HG03469 (cell line): ENCODE measurements at regions not wholly inside any gene's neighbourhood (a gene's known extent, or its start where the extent isn't known, plus 50 kb on each side); places are given as distances from the start of the nearest gene placed in this dataset.
"Not testable (repeated sequence)": the region's sequence is repeated elsewhere in the genome, so short reads cannot be mapped to it uniquely, and the experiment has no call there.

ENCODE experiments used
- ATAC-seq: cut with Tn5 transposase; IDR thresholded peaks from one replicate; pipeline ENCODE4 v1.9.1; 2021; ENCODE audit warnings: mild to moderate bottlenecking, moderate library complexity, moderate number of reproducible peaks; ENCODE audit not compliant: unreplicated experiment

DNA sequence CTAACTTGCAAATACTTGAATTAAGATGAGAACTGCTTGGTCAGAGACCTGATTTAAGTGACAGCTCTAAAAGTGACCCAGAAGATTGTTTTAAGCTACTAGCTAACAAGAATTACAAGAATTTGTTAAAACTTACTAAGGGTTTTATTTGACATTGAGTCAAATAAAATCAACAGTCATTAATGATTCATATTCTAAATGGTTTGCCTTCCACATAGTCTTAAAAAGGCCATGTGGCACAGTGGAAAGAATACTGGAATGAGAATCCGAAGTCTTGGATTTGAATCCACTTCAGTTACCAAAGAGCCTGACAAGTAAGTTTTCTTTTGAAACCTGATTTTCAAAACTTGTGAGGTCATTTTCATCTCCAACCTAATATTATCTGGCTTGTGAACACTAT lies 489.3 kb downstream of the ADCYAP1 start:
- no peak for ATAC-seq

DNA sequence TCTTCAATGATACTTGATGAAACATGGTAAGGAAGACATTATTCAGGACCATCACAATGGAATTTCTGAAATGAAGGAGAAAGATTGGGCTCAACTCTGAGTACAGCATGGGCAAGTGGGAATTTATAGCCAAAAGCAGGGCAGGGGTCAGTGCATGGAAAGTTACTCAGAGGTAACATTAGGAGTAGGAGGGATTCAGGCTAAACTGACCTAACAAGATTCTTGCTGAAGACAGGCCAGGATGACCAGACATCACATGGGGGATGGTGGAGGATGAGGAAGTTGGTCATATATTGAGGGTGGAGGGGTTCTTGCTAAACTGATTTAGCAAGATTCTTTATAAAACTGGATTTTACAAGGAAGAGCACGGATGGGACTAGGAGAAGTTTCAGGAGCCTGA lies 489.8 kb downstream of the ADCYAP1 start:
- ATAC-seq, result no peak

DNA sequence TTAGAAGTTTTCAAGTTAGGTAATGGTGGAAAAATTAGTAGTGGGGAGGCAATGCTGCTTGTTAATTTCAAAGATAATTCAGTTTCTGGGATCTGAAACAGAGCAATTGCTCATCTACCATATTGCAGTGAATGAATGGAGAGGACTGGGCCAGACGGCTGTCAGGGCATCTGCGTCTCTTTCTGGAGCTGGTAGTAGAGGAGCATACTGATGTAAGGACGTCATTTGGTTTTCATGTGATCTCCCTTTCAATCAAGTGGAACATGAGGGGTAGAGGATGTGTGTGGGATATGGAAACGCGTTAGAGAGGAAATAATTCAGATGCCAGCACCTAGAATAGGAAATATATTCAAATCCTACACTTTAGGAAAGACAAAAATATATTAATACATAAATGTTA lies 490.3 kb downstream of the ADCYAP1 start:
- ATAC-seq, result no peak

DNA sequence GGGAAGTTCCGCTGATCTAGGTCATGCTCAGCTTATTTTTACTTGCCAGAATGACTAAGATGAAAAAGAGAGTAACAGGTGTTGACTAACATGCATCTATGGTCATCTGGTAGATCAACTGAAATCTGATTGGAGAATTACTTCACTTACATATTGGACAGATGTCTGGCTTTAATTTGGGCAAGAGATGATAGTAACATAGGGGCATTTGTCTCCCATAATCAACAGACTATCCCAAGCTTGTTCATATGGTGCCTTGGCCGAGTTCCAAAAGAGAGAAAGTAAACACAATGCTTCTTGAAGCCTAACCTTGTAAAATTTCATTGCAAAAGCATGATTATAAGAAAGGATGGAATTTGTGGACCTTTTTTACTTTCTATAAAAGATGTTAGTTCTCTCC lies 503.7 kb downstream of the ADCYAP1 start:
- no peak for ATAC-seq

DNA sequence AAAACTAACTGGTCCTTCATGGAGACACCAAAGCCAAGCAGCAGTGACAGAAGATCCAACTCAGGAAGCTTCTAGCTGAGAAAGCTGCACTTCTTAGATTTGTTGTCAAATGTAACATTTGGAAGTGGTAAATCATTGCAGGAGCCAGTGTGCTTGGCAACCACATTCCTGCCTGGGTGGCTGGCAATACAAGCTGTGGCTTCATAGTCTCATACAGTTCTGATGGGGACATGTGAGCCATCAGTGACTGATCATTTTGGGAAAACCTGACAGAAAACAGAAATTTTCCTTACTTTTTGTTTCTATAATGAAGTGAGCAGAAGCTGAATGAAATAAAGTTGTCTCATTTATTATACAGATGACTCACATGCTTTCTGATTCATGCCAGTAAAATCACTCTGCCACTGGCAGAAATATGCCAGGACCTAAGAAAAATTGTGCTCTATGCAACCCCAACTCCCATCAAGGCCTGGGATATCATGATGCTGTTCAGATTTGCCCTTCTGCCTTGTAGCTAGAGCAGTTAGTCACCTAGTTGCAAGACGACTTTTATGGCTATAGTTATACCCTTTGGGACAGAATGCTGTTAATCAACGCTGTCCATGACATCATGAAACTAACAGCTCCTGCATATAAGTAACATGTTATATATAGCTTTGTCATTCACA lies 508.1 kb downstream of the ADCYAP1 start:
- ATAC-seq, result no peak

DNA sequence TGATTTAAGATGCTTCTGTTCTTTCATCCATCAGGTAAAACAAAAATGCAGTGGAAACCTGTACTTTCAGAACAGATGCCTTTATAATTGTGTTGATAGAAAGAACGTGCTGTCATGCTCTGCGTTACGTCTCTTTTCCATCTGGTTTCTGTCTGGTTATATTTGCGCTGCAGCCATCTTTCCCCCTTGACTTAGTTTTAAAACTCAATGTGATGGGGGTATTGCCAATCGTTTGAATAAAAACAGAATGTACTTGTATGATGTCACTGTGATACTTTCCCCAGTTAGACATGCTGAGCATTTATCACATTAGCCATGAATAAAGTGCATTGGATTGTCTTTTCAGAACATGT lies 508.6 kb downstream of the ADCYAP1 start:
- ATAC-seq, result no peak

DNA sequence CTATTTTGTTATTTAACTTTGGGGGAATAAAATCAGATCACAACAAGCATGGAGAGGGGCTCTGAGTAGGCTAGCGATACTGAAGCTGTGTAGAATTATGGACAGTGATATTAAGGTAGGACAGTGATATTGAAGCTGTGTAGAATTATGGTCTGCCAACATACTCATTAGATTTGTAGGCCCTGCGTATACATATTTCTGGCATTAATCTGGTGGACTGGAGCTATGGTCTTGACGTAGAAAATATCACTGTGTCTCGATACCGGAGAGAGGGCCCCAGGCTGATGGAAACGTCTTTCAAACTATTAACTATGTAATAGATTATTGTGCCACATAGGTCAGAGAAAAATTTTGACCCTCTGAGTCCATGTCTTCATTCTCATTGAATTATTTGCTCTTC lies 511.4 kb downstream of the ADCYAP1 start:
- ATAC-seq, result no peak

DNA sequence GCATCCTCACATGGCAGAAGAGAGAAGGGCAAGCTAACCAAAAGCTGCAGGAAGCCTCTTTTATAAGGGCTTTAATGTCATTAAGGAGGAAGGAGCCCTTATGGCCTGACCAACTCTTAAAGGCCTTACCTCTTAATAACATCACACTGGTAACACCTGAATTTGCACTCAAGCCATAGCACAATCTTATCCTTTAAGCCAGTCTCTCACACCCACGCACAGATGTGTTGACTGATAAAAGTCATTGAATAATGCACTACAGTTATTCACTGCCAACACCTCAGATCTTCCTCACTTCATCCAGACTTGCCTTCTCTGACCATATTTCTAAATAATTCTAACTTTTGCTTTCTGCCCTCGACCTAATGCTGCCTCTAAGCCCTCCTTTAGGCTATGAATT lies 516.8 kb downstream of the ADCYAP1 start:
- no peak for ATAC-seq

DNA sequence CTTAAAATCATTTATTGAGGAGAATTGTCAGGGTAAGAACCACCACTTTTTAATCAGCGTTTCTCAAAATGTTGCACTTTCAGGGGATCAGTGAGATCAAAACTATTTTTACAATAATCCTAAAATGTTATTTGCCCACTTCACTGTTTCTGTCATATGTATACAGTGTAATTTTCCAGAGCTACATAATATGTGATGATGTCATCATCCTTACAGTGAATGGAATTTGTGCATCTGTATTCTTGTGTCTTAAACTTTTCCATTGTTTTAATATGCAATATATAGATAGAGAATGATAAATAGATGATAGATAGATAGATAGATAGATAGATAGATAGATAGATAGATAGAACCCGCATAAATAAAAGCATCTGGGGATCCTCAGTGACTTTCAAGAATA lies 518.0 kb downstream of the ADCYAP1 start:
- ATAC-seq, result no peak

DNA sequence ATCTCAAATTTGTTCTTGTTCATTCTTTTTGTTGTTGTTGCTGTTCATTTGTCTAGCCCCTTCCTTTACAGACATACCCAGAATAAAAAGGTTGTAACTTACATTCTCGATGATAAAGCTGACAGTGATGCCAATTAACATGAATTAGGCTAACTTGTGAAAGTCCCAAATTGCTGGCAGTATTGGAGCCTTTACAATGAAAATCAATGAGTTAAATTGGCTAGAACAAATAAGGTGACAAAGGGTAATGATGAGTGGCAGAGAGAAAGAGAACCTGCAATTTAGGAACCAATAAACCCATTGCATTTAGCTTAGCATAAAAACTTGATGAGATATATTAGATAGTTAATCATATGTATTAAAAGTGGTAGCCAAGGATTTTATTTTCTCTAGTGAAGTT lies 521.0 kb downstream of the ADCYAP1 start:
- ATAC-seq, result no peak

DNA sequence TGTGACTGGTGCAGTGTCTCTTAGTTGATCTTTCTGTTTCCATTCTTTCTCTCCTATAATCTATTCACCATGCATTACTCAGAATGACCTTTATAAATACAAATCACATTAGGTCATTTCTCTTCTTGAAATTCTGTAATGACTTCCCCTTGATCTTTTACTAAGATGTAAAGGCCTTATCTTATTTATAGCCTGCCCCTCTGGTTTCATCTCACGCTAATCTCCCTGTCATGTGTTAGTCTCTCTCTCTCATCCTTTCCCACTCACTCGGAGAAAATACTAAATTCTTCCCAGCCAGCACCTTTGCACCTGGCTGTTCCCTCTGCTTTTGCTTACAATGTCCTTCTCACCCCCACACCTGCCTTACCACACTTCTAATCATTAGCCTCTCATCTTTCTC lies 530.8 kb downstream of the ADCYAP1 start:
- ATAC-seq, result no peak

DNA sequence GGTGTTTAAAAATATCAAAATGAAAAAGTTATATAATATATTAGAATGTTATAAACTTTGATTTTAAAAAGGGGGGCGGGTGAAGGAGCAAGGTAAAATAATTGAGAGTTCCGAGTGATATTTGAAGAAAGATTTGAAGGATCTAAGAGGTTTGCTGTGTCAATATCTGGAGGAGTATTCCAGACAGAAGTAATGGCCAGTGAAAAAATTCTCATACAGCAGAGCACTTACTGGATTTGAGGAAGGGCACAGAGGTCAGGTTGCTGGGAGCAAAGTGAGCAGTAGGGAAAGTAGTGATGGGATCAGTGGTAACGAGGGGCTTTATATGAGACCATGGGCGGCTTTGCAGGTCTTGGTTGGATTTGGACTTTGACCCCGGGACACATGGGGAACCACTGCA lies 531.5 kb downstream of the ADCYAP1 start:
- no peak for ATAC-seq

DNA sequence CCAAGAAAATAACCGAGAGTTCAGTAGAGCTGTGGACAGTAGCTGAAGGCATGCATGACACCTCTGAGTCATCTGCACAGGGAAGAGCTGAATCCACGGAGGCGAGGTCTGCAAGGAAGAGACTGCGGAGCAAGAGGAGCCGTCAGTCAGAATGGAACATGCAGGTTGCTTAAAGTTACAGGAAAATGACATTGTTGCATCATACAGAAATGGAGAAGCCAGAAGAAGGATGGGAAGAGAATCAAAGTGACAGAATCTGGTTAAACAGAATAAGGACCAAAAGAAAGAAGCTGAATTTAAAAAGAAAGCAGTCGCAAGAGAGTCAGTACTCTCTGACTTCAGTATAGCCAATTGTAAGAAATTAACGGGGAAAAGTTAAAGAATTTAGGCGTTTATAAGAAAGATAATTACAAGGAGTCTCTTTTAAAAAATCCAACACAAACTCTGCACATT lies 533.8 kb downstream of the ADCYAP1 start:
- ATAC-seq, result no peak

DNA sequence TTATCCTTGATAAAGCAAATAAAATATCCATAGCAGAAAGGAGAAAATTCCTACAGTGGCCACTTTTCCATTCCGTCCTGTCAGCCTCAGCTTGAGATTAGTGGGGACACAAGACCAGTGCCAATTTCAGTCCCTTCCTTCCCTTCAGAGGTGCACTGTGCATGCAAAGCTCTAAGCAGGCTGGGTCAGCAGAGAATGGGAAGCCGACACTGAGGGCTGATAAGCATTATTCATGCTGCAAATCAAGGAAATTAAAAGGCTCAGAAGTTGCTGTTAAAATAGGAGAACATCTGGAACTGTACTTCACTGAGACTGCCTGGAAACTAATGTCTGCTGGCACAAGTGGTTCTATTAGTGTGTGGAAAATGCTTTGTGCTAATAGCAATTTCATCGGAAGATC lies 534.3 kb downstream of the ADCYAP1 start:
- no peak for ATAC-seq

DNA sequence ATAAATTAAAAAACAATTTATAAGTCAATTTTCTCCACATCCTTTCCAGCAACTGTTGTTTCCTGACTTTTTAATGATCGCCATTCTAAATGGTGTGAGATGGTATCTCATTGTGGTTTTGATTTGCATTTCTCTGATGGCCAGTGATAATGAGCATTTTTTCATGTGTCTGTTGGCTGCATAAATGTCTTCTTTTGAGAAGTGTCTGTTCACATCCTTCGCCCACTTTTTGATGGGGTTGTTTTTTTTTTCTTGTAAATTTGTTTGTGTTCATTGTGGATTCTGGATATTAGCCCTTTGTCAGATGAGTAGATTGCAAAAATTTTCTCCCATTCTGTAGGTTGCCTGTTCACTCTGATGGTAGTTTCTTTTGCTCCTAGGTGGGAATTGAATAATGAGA lies 539.4 kb downstream of the ADCYAP1 start:
- not testable (repeated sequence) for ATAC-seq

DNA sequence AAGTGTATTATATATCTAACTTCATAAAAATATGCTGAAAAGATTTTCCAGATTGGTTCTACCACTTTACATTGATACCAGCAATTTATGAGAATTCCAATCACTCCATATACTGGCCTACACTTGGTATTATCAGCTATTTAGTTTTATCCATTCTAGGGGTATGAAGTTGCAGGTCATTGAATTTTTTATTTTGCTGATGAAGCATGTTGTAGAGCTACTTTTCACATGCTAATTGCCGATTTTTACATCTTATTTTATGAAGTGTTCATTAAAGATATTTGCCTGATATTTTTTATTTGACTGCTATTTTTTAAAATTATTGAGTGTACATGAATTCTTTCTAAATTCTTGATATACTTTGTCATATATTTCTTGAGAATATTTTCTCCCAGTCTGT lies 542.1 kb downstream of the ADCYAP1 start:
- ATAC-seq, result no peak

DNA sequence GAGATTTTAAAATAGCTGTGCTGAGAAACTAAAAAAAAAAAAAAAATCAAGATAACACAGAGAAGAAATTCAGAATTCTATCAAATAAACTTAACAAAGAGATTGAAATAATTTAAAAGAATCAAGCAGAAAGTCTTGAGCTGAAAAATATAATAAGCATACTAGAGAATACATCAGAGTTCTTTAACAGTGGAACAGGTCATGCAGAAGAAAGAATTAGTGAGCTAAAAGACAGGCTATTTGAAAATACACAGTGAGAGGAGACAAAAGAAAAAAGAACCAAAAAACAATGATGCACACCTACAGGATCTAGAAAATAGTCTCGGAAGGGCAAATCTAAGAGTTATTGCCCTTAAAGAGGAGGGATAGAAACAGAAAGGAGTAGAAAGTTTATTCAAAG lies 548.1 kb downstream of the ADCYAP1 start:
- no peak for ATAC-seq

DNA sequence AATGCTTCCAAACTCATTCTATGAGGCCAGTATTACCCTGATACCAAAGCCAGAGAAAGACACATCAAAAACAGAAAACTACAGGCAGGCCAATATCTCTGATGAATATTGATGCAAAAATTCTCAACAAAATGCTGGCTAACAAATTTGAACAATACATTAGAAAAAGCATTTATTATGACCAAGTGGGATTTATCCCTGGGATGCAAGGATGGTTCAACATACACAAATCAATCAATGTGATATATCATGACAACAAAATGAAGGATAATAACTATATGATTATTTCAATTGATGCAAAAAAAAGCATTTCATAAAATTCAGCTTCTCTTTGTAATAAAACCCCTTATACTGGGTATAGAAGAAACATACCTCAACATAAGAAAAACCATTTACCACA lies 550.9 kb downstream of the ADCYAP1 start:
- ATAC-seq, result no peak

DNA sequence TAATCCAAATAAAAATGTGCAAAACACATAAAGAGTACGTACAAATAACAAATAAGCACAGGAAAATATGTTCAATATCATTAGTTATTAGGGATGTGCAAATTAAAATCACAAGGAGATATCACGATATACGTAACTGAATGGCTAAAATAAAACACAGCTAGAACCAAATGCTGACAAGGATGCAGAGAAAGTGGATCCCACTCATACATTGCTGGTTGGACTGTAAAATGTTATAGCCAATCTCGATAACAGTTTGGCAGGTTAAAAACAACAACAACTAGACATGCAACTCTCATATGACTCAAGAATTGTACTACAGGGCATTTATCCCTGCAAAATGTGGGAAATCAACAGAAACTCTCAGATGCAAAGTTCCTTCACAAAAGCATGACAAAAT lies 553.9 kb downstream of the ADCYAP1 start:
- no peak for ATAC-seq

DNA sequence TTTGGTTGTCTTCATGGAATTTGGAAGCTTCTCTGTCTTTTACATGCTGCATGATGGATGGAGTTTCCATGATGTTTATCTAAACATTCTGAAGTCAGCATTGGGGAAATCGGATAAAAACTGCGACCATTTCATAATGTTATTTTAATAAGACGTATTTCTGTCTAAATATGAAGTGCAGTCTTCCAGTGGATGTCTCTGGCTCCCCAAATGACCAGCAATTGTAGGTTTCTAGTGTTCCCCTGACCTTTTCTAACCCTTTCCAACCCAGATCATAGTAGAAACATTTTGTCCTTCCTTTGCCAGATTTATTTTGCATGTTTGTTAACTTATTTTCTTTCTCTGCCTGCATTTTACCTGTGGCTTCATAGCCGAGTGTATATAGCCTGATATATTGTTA lies 559.3 kb downstream of the ADCYAP1 start:
- no peak for ATAC-seq

DNA sequence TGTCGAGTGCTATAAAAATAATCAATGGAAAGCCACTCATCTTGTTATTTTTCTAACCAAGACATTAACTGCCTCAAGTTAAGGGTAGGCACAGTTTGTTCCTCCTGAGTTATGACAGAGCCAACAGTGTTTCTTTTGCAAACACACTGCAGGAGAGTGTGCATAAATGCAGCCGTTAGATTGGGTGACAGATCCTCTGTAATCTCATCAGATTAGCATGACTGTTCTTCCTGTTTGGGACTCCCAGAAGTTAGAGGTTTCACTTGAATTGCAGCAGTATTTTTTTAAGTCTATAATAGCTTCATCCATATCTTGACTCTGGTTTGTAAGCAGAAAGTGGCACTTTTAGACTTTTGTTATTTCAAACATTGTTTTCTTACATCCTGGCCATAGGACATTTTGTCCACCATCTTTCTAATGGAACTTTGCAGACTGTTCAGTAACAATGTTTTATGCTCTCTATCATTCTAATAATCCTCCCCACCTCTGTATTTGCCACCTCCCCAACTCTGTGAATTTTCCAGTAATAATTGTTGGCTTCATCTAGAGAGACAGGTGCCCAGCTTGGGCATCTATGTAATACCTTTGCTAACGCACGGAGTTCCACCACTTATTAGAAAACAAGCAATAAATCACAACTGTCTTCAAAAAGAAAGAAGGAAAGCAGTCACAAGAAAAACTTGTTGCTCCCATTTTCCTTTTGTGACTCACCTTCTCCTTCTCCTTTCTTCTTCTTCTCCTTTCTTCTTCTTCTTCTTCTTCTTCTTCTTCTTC lies 560.0 kb downstream of the ADCYAP1 start:
- ATAC-seq, result no peak

DNA sequence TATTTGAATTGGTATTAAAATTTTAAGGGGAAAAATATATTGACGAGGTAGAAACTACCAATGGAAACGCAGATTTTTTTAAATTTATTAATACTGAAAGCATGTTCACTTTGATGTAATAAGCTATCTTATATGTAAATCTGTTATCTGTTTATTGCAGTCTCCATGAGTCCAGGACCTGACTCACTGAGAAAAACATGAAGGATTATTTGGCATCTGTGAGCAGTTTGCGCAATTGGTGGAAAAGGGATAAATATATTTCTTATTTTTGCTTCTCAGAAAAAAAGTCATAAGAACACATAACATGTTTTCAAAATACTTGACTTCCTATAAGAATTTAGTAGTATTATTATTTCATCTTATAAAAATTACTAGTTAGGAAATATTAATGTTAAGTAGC lies 561.4 kb downstream of the ADCYAP1 start:
- no peak for ATAC-seq

DNA sequence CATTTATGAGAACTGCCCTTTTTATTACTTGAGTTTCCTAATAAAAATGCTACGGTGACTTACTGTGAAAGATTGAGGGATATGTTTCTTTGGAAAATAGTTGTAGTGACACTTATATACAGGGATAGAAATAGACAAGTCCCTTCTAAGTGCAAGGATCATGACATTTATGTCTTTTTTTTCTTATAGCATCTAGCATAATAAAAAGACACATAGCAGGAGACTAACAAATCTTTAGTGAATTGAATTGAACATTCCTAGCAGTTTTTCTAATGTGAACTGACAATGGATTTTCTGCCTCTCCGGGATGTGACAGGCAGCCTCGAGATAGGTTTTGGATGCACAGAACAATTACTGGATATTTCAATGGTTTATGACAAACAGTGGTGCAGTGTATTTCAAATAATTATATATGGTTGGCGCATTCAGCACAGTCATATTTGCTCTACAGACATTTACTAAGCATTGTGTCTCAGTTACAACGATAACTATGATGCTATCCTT lies 562.8 kb downstream of the ADCYAP1 start:
- ATAC-seq, result no peak
